ENCODE measurements at regions not wholly inside any gene's neighbourhood (a gene's known extent, or its start where the extent isn't known, plus 50 kb on each side); places are given as distances from the start of the nearest gene placed in this dataset.
"Not testable (repeated sequence)": the region's sequence is repeated elsewhere in the genome, so short reads cannot be mapped to it uniquely, and the experiment has no call there.

DNA sequence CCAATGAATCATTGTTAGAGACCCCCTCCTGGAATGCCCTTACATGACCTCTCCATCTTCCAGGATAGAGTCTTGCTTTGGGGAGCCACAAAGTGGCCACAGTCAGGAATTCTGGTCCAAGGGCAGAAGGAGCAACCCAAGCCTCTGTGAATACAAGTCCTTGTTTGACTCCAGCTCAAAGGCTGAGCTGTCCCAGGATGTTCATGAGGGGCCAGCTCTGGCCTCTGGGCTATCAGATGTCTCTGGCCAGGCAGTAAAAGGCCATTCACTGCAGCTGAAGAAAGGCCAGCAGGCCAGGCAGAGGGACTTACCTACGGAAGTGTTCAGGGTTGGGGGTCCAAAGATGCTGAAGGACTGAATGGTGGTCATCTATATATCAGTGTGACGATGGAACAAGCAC lies 98.3 kb upstream of the IPO9 start:
- no peak for DNase-seq

GRCh38 chr1:201731142-201731541 lies 97.8 kb upstream of the IPO9 start:
- DNase-seq = no peak

- no peak for DNase-seq
Observed at GRCh38 chr1:201731592-201731991, 97.4 kb upstream of the IPO9 start.

GRCh38 chr1:201732351-201732750 lies 96.6 kb upstream of the IPO9 start:
- no peak for DNase-seq

- not testable (repeated sequence) for DNase-seq
Observed at GRCh38 chr1:201734221-201734620, 94.7 kb upstream of the IPO9 start.

DNA sequence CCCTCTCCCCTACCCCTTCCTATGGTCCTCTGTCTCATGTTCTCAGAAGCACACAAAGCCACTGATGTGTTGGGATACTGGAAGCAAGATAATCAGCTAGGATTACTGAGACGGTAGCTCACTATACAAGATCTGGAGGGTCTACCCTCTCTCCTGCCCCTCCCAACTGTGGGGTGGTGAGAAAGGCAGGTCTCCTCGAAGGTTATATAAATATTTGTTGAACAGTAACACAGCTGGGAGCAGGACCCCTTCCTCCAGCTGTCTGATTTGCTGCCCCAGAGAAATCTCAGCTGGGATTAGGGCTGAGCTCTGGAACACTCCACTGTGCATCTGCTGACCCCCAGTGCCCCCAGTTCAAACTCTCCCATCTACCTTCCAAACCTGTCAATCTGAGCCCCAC lies 94.2 kb upstream of the IPO9 start:
- no peak for DNase-seq

DNA sequence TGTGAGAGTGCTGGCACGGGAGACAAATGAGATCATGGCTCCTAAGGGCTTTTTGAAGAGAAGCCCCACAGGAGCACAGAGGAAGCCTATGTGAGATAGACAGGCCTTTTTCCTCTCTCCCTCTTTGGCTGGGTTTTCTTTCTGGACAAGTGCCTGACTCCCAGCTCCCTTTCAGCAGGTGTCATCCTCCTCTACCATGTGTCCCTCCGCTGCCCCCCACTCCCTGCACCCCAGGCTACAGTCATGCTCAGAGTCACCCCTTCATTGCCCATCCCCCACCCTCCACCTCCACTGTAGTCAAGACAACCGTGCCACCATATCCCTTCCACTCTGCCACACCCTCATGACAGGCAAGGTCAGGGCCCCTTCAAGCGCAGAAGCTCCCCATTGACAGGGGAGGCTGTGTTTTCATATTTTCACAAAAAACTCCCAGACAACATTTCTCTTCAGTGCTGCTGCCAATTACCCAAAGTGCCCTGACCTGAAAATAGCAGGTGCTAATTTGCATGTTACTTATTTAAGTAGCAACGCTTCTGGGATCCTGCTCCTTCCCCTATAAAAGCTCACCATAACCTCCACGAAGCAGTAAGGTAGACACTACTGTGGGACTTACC lies 92.1 kb upstream of the IPO9 start:
- no peak for DNase-seq

DNA sequence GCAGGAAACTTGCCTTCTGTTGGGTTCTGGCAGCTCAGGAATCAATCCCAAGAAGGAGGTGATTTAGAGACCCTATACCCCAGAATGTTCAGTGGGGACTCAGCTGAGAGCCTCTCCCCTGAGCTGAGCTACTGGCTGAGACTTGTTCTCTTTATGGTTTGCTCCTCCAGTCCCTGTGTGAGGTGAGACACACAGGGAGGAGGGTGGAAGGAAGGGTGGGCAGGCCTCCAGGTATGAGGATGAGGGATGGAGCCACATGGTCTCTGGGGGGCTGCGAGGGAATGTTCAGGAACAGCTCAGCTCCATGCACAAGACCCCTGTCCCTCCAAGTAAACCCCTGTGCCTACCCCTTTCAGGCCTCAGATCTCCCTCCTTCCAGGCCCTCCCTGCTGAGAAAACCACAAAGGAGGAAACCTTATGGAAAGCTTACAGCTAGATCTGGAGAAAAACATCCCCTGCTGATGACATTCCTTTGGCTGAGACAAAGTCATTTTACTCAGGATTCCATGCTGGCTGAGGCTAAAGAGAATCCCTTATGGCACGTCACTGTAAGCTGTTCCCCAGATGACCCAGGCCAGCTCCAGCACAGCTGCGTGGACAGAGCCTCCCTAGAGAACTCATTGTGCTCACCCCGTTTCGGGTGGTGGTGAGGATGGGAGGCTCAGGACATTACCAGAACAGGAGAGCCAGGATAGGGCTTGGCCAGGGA lies 91.5 kb upstream of the IPO9 start:
- DNase-seq = no peak

DNA sequence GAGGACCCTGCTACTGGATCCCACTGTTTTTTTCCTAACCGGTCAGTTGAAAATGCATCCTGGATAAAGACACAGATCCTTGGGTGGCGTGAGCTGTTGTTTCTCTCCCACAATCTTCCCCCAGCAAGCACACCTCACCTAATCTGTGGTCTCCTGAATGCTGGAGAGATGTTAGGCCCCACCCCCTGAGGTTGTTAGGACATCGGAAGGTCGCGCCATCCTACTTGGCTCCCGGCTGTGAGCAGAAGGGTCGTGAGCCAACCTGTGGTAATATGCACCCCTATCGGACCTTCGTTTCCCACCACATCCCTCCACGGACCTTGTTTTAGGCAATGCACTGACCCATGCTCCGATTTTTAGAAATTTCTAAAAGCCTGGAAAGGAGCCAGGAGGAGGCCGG lies 89.9 kb upstream of the IPO9 start:
- no peak for DNase-seq

DNA sequence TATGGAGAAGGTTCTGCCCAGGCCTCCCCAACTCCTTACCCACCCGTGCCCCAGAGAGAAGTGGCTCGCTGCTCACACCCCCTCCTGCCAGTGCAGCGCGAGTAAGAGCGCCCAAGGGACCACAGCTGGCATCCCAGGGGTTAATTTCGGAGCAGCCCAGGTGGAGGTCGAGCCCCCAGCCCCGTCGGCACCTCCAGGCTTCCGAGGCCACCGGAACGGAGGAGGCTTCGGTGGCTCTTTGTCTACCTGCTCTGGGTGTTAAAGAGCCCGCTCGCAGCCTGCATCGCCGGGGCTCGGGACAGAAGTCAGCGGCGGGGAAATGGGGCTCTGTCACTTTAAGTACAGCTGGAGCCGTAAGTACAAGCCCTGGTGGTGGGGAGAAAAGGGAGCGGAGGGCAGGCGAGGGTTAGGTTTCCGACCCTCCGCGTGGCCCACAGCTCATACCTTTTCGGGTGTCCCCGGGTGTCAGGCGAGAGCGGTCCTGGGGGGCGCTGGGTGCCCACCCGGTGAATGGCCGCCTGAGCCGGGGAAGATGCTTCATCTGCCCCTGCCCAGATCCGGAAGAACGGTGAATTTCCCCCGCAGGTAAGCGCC lies 89.4 kb upstream of the IPO9 start:
- DNase-seq = peak; percentile 53

- DNase-seq = no peak
Observed at GRCh38 chr1:201740086-201740541, 88.8 kb upstream of the IPO9 start.

DNA sequence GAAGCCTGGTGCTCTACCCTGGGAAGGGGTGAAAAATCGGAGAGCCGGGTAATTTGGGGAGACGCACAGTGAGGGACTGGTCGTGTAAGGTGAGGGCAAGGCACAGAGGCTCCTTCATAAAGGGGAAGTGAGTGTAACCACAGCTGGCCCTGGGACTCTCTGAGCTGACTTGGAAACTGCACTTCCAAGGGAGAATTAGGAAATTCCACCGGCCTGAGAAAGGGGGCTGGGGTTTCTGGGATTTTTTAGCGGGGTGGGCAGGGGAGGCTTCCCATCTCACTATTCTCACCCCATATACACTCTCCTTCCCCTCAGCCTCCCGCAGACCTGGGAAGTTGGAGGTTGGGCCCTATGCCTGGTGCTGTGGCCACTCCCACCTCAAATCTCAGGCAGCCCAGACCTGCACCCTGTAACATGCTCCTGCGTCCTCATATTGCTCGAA lies 88.3 kb upstream of the IPO9 start:
- DNase-seq = no peak

DNA sequence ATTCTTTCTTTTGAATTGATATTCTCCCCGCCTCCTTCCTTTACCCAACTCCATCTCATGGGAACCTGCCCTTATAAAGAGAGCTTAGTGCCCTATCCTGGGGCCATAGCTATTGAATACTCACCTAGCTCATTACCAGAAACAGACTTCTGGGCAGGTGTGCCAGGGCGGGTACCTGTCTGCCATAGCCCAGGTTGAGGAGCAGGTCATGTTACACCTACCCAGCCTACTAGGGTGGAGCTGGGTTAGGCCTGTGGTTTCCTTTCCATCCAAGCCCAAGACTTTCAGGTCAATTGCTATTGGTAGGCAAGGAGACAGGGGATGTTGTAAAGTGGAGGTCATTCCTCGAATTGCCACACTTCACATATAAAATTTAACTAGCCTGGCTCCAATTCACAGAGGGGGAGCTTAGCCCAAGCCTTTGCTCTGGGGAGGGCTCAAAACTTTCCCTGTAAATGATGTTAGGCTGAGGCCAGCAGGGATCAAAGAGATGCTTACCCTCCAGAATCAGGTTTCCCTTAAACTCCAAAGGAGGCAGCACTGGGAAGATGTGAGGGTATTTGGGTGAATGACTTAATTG lies 87.1 kb upstream of the IPO9 start:
- DNase-seq = no peak

- no peak for DNase-seq
Observed at GRCh38 chr1:201742476-201742875, 86.5 kb upstream of the IPO9 start.

GRCh38 chr1:201742955-201743805 lies 85.8 kb upstream of the IPO9 start:
- DNase-seq = no peak

- DNase-seq = no peak
Observed at GRCh38 chr1:201745023-201745422, 83.9 kb upstream of the IPO9 start.

- no peak for DNase-seq
Observed at GRCh38 chr1:201746156-201746555, 82.8 kb upstream of the IPO9 start.

DNA sequence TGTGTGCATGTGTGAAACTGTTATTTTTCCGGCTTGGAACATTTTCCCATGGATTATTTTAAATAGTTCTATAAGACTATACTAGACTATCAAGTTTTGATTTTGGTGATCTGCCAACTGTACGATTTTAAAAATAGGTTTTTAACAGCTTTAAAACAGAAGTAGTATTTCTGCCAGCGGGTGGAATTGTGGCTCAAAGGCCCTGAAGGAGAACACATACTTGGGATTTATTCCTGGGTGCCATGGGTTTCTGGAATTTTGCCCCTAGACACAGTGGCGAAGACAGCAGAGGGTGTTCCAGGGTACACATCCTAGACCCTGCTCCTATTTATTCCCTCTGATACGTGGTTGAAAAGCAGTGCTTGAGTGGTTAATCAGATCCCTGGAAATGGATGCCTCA lies 81.7 kb upstream of the IPO9 start:
- no peak for DNase-seq

GRCh38 chr1:201748335-201748734 lies 80.6 kb upstream of the IPO9 start:
- DNase-seq = no peak

DNA sequence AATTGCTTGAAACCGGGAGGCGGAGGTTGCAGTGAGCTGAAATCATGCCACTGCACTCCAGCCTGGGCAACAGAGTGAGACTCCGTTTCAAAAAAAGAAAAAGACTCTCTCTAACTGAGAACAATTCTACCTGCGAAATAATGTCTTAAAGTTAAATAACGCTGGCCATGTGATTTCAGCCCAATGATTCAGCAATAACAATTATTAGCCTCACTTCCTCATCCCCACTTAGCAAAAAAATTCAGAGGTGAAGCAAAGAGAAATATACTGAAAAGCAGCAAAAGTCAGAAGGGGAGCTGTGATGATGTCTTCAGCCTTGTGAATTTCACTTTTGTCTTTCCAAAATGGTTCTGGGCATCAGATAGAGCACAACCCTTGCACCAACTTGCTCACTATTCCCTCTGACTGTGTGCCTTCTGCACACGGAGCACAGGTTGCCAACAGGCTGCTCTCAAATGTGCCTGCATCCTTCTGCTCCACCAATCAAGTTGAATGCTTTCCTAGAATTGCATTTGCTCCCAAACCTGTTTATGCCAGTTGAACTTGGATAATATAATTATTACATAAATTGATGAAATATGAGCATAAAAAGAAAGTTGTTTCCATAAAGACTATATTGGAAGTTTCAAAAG lies 79.8 kb upstream of the IPO9 start:
- DNase-seq = no peak

DNA sequence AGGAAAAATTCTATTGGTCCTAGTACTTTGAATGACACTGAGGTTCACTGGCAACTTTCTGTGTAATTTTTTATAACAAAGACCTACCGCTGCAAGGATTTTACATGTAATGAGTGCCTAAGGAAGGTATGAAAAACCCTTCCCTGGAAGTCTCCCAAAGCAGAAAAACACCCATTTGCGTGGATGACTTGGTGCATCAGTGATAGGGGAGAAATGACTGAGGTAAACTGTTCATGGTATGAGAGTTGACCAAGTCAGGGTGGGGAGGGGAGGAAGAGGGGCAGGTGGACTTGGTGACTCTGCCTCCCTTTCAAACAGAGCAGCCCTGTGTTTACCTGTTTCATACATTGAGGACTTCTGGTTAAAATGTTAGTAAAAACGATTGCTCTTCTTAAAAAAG lies 78.8 kb upstream of the IPO9 start:
- DNase-seq = no peak

- DNase-seq = no peak
Observed at GRCh38 chr1:201750934-201751333, 78.0 kb upstream of the IPO9 start.

GRCh38 chr1:201751872-201752271 lies 77.1 kb upstream of the IPO9 start:
- no peak for DNase-seq
